Esophagus squamous epithelium (tissue), 5 donors: ENCODE measurements at regions not wholly inside any gene's neighbourhood (a gene's known extent, or its start where the extent isn't known, plus 50 kb on each side); places are given as distances from the start of the nearest gene placed in this dataset.
A peak's percentile ranks its signal among the peaks of the same experiment; 100 is the strongest.

ENCODE experiments used
- DNase-seq: peaks from one replicate; lab custom pipeline; 2025; lab: John Stamatoyannopoulos, UW
- H3K27ac ChIP-seq, 4 donors: fragments of 200-600 bp; sonication (generic); one replicate each; pipeline ENCODE4 v1.5.1; 2016 to 2019; ENCODE audit warnings: mild to moderate bottlenecking in 1 of 4
- H3K27me3 ChIP-seq, 4 donors: fragments of 200-600 bp; sonication (generic); 1 replicate in 3 of 4; 2 replicates in 1 of 4; pipeline versions ENCODE4 v1.5.1 to v1.6.0; 2017 to 2021; ENCODE audit warnings: antibody characterized with exemption in 1 of 4
- H3K36me3 ChIP-seq, 3 donors: fragments of 200-600 bp; sonication (generic); one replicate each; pipeline ENCODE4 v1.5.1; 2016 to 2019
- H3K4me1 ChIP-seq, 3 donors: fragments of 200-600 bp; sonication (generic); one replicate each; pipeline ENCODE4 v1.5.1; 2017 to 2019
- H3K4me3 ChIP-seq, 4 donors: fragments of 200-600 bp; sonication (generic); 1 replicate in 3 of 4; 2 replicates in 1 of 4; pipeline ENCODE4 v1.5.1; 2016 to 2019; ENCODE audit warnings: mild to moderate bottlenecking in 2 of 4, moderate library complexity in 1 of 4
- H3K9me3 ChIP-seq, 3 donors: fragments of 200-600 bp; sonication (generic); one replicate each; pipeline ENCODE4 v1.5.1; 2016 to 2019
- POLR2A ChIP-seq, 4 donors: fragments of 450-650 bp; IDR thresholded peaks; one replicate each; pipeline ENCODE4 v1.6.1; 2017; ENCODE audit warnings: antibody characterized with exemption in 4 of 4, mild to moderate bottlenecking in 4 of 4, moderate library complexity in 3 of 4
- WGBS, 2 donors: methylation state at CpG; one replicate each; pipeline ENCODE4 v1.1.5; 2018; 5-methylcytosine and 5-hydroxymethylcytosine counted together
- intact Hi-C: fragments of 100-400 bp; cut with DNase I; formaldehyde crosslinking; loops from one replicate; pipeline ENCODE4 v1.15.0; 2022
- TF ChIP-seq, protein P1 (sequence below), 6 experiments: fragments of 450-650 bp in 4 of 6; fragments of 200-600 bp in 2 of 6; sonication (generic) in 2 of 6; IDR thresholded peaks; one replicate each; pipeline ENCODE4 v1.5.1; 2016 to 2019; ENCODE audit warnings: antibody characterized with exemption in 6 of 6, mild to moderate bottlenecking in 4 of 6, moderate library complexity in 4 of 6
- donor health status: DM: yes; HTN: yes; CAD: no.

DNA sequence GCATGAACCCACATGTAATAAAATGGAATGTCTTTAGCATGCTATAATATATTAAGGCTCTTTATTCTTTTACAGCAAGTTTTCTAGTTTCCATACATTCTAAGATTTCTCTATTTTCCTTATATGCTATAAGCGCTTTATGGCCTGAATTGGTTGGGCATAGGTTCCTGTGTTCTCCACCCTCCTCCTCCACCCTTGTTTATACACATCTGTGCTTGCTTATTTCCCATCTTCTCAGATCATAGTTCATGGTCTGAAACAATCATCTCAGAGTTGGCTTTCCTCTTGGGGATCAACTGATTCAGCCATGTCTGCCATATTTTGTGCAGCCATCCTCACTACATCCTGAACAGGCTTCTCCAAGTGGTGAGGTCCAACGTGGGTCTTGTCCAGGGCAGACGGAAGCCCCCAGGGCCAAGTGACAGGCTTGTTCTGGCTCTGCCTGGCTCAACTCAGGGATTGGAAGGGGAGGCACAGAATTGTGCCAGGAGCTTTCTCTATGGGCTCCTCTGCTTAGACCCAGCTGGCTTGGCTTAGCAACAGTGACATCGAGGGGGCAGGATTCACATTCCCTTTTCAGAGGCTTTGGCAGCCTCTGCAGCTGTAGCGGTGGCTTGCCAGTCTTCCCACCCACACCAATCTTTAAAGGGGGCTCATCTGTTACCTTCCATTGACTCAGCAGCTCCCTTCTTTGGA is 327.3 kb downstream of the PTEN start:
- Histone ChIP-seq H3K4me1 (peaks cover 0 to 8% (median 3%) of the 10 kb centered on the region in 3 donors), H3K9me3 (no peaks in the 10 kb centered on the region), H3K27me3 (no peaks in the 10 kb centered on the region), H3K27ac (no peak overlapping the region), H3K36me3 (no peaks in the 10 kb centered on the region), H3K4me3 (no peak overlapping the region)
- TF ChIP-seq, protein P1, sequence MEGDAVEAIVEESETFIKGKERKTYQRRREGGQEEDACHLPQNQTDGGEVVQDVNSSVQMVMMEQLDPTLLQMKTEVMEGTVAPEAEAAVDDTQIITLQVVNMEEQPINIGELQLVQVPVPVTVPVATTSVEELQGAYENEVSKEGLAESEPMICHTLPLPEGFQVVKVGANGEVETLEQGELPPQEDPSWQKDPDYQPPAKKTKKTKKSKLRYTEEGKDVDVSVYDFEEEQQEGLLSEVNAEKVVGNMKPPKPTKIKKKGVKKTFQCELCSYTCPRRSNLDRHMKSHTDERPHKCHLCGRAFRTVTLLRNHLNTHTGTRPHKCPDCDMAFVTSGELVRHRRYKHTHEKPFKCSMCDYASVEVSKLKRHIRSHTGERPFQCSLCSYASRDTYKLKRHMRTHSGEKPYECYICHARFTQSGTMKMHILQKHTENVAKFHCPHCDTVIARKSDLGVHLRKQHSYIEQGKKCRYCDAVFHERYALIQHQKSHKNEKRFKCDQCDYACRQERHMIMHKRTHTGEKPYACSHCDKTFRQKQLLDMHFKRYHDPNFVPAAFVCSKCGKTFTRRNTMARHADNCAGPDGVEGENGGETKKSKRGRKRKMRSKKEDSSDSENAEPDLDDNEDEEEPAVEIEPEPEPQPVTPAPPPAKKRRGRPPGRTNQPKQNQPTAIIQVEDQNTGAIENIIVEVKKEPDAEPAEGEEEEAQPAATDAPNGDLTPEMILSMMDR (IDR thresholded peaks at IDR 0.05): no peak
- no peak for TF ChIP-seq POLR2A (IDR thresholded peaks at IDR 0.05)
- 71 to 76% methylated on average over 3 to 4 of the region's 5 CpGs for whole genome bisulfite sequencing, 2 donors
- no peak for DNase-seq
- intact Hi-C loops: no loop called here

DNA sequence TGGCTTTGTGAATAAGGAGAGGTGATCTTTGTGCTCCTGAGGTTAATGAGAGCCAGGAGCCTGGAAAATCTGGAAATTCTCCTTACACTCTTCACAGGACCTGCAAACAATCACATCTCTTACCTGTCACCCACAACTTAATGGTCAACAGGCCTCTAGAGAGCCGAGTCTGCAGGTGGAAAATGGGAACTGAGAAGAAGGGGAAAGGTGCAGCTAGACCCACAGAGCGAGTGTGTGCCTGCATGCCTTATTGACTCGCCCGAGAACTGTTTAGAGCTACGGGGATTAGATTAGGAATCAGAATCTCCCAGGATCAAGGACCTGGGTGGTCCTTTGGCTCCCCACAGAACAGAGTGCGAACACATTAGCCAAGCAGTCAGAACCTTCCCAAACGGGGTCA is 329.6 kb downstream of the PTEN start:
- WGBS, 2 donors: 86 to 90% methylated on average over 7 of the region's 7 CpGs
- intact Hi-C loops: no loop called here
- no peaks in the 10 kb centered on the region for H3K27me3 ChIP-seq
- no peaks in the 10 kb centered on the region for H3K36me3 ChIP-seq
- H3K27ac ChIP-seq: no peak overlapping the region
- DNase-seq: no peak
- H3K4me3 ChIP-seq: no peak overlapping the region
- H3K9me3 ChIP-seq: no peaks in the 10 kb centered on the region
- TF ChIP-seq POLR2A (IDR thresholded peaks at IDR 0.05): no peak
- TF ChIP-seq, protein P1 (IDR thresholded peaks at IDR 0.05): no peak
- H3K4me1 ChIP-seq: peaks cover 0 to 10% (median 3%) of the 10 kb centered on the region in 3 donors

DNA sequence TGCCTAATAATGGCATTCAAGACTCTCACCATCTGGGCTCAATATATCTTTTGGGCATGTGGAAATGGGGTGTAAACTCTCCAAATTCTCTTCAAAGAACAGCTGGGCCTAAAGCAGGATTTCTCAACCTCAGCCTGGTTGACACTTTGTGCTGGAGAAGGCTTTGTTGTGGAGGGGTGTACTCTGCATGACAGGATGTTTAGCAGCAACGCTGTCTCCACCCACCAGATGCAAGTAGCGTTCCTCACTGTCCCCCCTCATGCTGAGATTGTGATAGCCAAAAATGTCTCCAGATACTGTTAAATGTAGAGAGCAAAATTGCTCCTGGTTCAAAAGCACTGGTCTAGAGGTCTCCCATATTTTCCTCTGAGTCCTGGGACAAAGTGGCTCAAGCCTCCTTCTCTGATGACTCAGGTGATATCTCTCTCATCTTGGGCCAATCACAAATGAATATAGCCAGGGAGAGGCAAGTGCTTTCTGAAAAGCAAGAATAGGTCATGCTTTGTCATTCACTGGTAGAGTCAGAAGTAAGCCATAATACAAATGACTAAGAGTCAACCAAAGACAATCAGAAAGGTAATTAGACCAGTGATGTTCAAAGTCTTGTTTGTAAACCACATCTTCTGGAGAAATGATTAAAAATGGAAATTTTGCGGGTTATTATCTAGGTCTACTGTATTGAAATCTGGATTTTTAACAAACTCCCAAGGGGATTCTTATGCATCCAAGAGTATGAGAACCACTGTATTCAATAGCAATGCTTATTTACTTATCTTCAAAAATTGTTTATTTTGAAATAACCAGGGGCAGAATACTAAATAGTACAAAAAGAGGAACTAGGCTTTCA is 330.8 kb downstream of the PTEN start:
- Histone ChIP-seq H3K9me3 (no peaks in the 10 kb centered on the region), H3K27me3 (no peaks in the 10 kb centered on the region), H3K4me1 (peaks cover 0 to 10% (median 3%) of the 10 kb centered on the region in 3 donors), H3K27ac (peak overlapping the region in 1 of 4 donors; percentile 6), H3K4me3 (no peak overlapping the region), H3K36me3 (no peaks in the 10 kb centered on the region)
- WGBS, 2 donors: 71 to 88% methylated on average over 3 of the region's 3 CpGs
- TF ChIP-seq POLR2A (IDR thresholded peaks at IDR 0.05): no peak
- TF ChIP-seq, protein P1 (IDR thresholded peaks at IDR 0.05): no peak
- intact Hi-C loops: no loop called here
- DNase-seq: no peak

DNA sequence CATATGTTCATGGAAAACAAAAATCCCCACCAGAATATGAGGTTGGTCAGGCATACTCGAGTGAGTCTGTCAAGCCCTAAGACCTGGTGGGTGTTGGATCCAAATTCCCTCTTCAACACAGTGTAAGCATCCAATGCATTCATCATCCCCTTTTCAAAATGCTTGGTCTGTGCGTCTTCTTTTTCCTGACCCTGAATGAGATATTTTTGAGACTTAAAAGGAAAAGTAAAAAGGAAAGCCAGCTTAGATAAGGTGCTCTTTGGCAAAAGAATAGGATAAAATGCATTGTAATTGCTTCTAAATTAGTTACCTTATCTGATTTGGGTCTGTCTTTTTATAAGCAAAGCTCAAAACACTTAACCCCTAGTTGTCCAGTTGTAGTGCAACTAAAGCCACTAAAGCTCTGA is 331.5 kb downstream of the PTEN start:
- Histone ChIP-seq H3K9me3 (no peaks in the 10 kb centered on the region), H3K27ac (no peak overlapping the region), H3K27me3 (no peaks in the 10 kb centered on the region), H3K36me3 (no peaks in the 10 kb centered on the region), H3K4me1 (peaks cover 0 to 10% (median 3%) of the 10 kb centered on the region in 3 donors), H3K4me3 (no peak overlapping the region)
- WGBS, 2 donors: 25 to 41% methylated on average over 2 of the region's 2 CpGs
- no peak for TF ChIP-seq POLR2A (IDR thresholded peaks at IDR 0.05)
- TF ChIP-seq, protein P1 (IDR thresholded peaks at IDR 0.05): no peak
- DNase-seq: no peak
- intact Hi-C loops: no loop called here

DNA sequence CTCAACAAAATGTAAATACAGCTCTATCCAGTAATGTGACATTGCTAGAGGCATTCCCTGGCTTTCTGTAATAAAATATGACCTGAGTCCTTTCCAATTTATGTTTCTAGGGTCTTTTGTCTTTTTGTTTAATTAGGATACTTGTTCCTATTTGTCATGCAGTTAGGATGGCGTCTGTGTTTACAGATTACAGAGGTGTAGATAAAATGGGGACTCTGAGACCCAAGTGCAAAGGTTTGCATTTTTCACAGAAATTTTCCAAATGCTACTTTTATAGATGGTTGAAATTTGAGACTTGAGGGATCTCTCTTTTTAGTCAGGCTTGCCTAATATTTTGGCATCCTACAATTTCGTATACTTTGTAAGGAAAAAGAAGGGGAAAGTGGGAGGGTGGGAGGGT is 332.4 kb downstream of the PTEN start:
- Histone ChIP-seq H3K27me3 (no peaks in the 10 kb centered on the region), H3K4me3 (no peak overlapping the region), H3K4me1 (peaks cover 0 to 10% (median 3%) of the 10 kb centered on the region in 3 donors), H3K36me3 (no peaks in the 10 kb centered on the region), H3K9me3 (no peaks in the 10 kb centered on the region), H3K27ac (no peak overlapping the region)
- intact Hi-C loops: no loop called here
- DNase-seq: no peak
- 39 to 68% methylated on average over 2 of the region's 2 CpGs for WGBS, 2 donors
- no peak for TF ChIP-seq POLR2A (IDR thresholded peaks at IDR 0.05)
